SK-N-SH (cell line): ENCODE measurements at regions not wholly inside any gene's neighbourhood (a gene's known extent, or its start where the extent isn't known, plus 50 kb on each side); places are given as distances from the start of the nearest gene placed in this dataset.

ENCODE experiments used
- CTCF ChIA-PET: fragments of 300-600, 350-600 bp; formaldehyde crosslinking; extraction: SDS; loops from one replicate; lab custom pipeline; 2021; lab: Yijun Ruan, JAX
- POLR2A ChIA-PET: fragments of 350-600 bp; sonication (Branson Sonifier 250); formaldehyde crosslinking; extraction: SDS; loops from one replicate; lab custom pipeline; 2020; ENCODE audit warnings: antibody characterized with exemption, inconsistent platforms; lab: Yijun Ruan, JAX
- DNase-seq: peaks from one replicate; pipeline ENCODE4 v3.0.0; 2012
- H2AFZ ChIP-seq: fragments of 200-600 bp; sonication (generic); 2 replicates; pipeline ENCODE4 v1.8.1; 2016; ENCODE audit warnings: antibody characterized with exemption, mild to moderate bottlenecking, low read depth
- H3F3A ChIP-seq: fragments of 200-600 bp; sonication (generic); replicated peaks from 2 replicates; pipeline ENCODE3; 2016; ENCODE audit warnings: antibody characterized with exemption, mild to moderate bottlenecking; ENCODE audit not compliant: insufficient read depth
- H3K27ac ChIP-seq, 2 experiments: fragments of 200-500 bp in 1 of 2; fragments of 200-600 bp in 1 of 2; sonication (Bioruptor generic) in 1 of 2; sonication (generic), shearing (Covaris generic) in 1 of 2; 2 replicates each; pipeline versions ENCODE4 v1.5.1 to v1.6.1; 2014 to 2016; ENCODE audit warnings: low read depth in 2 of 2, inconsistent platforms in 1 of 2, low read length in 1 of 2, mild to moderate bottlenecking in 1 of 2, mixed read lengths in 1 of 2
- H3K27me3 ChIP-seq: fragments of 200-600 bp; sonication (generic), shearing (Covaris generic); 2 replicates; pipeline ENCODE4 v1.6.1; 2016; ENCODE audit warnings: mixed run types; ENCODE audit not compliant: insufficient read depth
- H3K36me3 ChIP-seq, 2 experiments: fragments of 200-500 bp in 1 of 2; fragments of 200-600 bp in 1 of 2; sonication (Bioruptor generic) in 1 of 2; sonication (generic) in 1 of 2; replicated peaks in 1 of 2; 2 replicates each; pipeline versions ENCODE3 to v1.5.1; 2014 to 2016; ENCODE audit warnings: low read length in 1 of 2, mild to moderate bottlenecking in 1 of 2; ENCODE audit not compliant: insufficient read depth in 2 of 2, control insufficient read depth in 1 of 2
- H3K4me1 ChIP-seq, 2 experiments: fragments of 200-500 bp in 1 of 2; fragments of 200-600 bp in 1 of 2; sonication (Bioruptor generic) in 1 of 2; sonication (generic), shearing (Covaris generic) in 1 of 2; 2 replicates each; pipeline versions ENCODE4 v1.5.1 to v1.6.1; 2014 to 2016; ENCODE audit warnings: low read depth in 1 of 2, low read length in 1 of 2, mixed run types in 1 of 2; ENCODE audit not compliant: insufficient read depth in 2 of 2, control insufficient read depth in 1 of 2
- H3K4me2 ChIP-seq: fragments of 200-600 bp; sonication (generic), shearing (Covaris generic); 2 replicates; pipeline ENCODE4 v1.6.1; 2017; ENCODE audit warnings: mixed run types
- H3K4me3 ChIP-seq, 2 experiments: fragments of 200-500 bp in 1 of 2; fragments of 200-600 bp in 1 of 2; sonication (Bioruptor generic) in 1 of 2; sonication (generic), shearing (Covaris generic) in 1 of 2; 2 replicates each; pipeline versions ENCODE4 v1.5.1 to v1.8.1; 2014 to 2016; ENCODE audit warnings: low read depth in 2 of 2, inconsistent platforms in 1 of 2, low read length in 1 of 2, mild to moderate bottlenecking in 1 of 2, mixed read lengths in 1 of 2, moderate library complexity in 1 of 2
- H3K79me2 ChIP-seq: fragments of 200-600 bp; sonication (generic); 2 replicates; pipeline ENCODE4 v1.8.1; 2017; ENCODE audit warnings: mild to moderate bottlenecking; ENCODE audit not compliant: insufficient read depth
- H3K9ac ChIP-seq: fragments of 200-600 bp; sonication (generic); 2 replicates; pipeline ENCODE4 v1.6.1; 2017; ENCODE audit warnings: mixed run types
- H3K9me2 ChIP-seq: fragments of 200-600 bp; sonication (generic); 2 replicates; pipeline ENCODE4 v1.6.1; 2017; ENCODE audit warnings: mixed run types
- H3K9me3 ChIP-seq: fragments of 200-600 bp; sonication (generic); 2 replicates; pipeline ENCODE4 v1.6.1; 2017; ENCODE audit warnings: mixed run types, mild to moderate bottlenecking, moderate library complexity
- H4K20me1 ChIP-seq: fragments of 200-600 bp; sonication (generic); 2 replicates; pipeline ENCODE4 v1.6.1; 2017; ENCODE audit warnings: mild to moderate bottlenecking, mixed run types; ENCODE audit not compliant: insufficient read depth
- CHD2 ChIP-seq: fragments of 150-350 bp; IDR thresholded peaks from 2 replicates; pipeline ENCODE4 v1.6.1; 2018; ENCODE audit warnings: low read length; ENCODE audit not compliant: partially characterized antibody
- CTCF ChIP-seq: fragments of 200-600 bp; sonication (generic); IDR thresholded peaks from 2 replicates; pipeline ENCODE4 v1.6.1; 2017; ENCODE audit warnings: antibody characterized with exemption, mild to moderate bottlenecking, moderate library complexity
- EZH2phosphoT487 ChIP-seq: fragments of 200-600 bp; sonication (generic); IDR thresholded peaks from 2 replicates; pipeline ENCODE4 v1.6.1; 2017; ENCODE audit warnings: low read depth, mixed run types, mild to moderate bottlenecking, antibody characterized with exemption, moderate library complexity, borderline replicate concordance
- GABPA ChIP-seq: IDR thresholded peaks from 2 replicates; pipeline ENCODE4 v1.4.0; 2012; ENCODE audit warnings: low read depth, mild to moderate bottlenecking
- MAX ChIP-seq: IDR thresholded peaks from 2 replicates; pipeline ENCODE4 v1.4.0; 2012; ENCODE audit warnings: low read depth
- MEF2A ChIP-seq: IDR thresholded peaks from 2 replicates; pipeline ENCODE4 v1.4.0; 2012; ENCODE audit warnings: low read depth, borderline replicate concordance
- NFIC ChIP-seq: IDR thresholded peaks from 2 replicates; pipeline ENCODE4 v1.4.0; 2012; ENCODE audit warnings: borderline replicate concordance
- NRF1 ChIP-seq: IDR thresholded peaks from 2 replicates; pipeline ENCODE4 v1.6.1; 2012; ENCODE audit warnings: low read depth, mild to moderate bottlenecking, low read length
- REST ChIP-seq: IDR thresholded peaks from 2 replicates; pipeline ENCODE4 v1.6.1; 2012; ENCODE audit warnings: mild to moderate bottlenecking, low read depth, low read length, moderate library complexity
- RXRA ChIP-seq: IDR thresholded peaks from 2 replicates; pipeline ENCODE4 v1.4.0; 2012; ENCODE audit warnings: low read depth, mild to moderate bottlenecking, borderline replicate concordance
- SIN3A ChIP-seq: IDR thresholded peaks from 2 replicates; pipeline ENCODE4 v1.6.1; 2012; ENCODE audit warnings: low read depth, mild to moderate bottlenecking, low read length, moderate library complexity, borderline replicate concordance
- SMC3 ChIP-seq: IDR thresholded peaks from 2 replicates; pipeline ENCODE4 v1.6.1; 2012; ENCODE audit warnings: low read depth, low read length, improper control_type of control experiment
- USF1 ChIP-seq: IDR thresholded peaks from 2 replicates; pipeline ENCODE4 v1.4.0; 2012; ENCODE audit warnings: low read depth, borderline replicate concordance
- USF2 ChIP-seq: fragments of 150-350 bp; IDR thresholded peaks from 2 replicates; pipeline ENCODE4 v1.6.1; 2017; ENCODE audit warnings: antibody characterized with exemption, low read length, low read depth, borderline replicate concordance
- WGBS: methylation state at CpG from one replicate; pipeline ENCODE4 v1.1.6; 2017; ENCODE audit warnings: low lambda C conversion rate; 5-methylcytosine and 5-hydroxymethylcytosine counted together

- no peaks in the 10 kb centered on the region for H4K20me1 ChIP-seq
- no peak overlapping the region for H2AFZ ChIP-seq
- no peak overlapping the region for H3K9ac ChIP-seq
- H3K4me3 ChIP-seq, result no peak overlapping the region
- no peaks in the 10 kb centered on the region for H3F3A ChIP-seq
- no peaks in the 10 kb centered on the region for H3K9me2 ChIP-seq
- H3K27me3 ChIP-seq, result no peaks in the 10 kb centered on the region
- H3K4me1 ChIP-seq, result no peaks in the 10 kb centered on the region
- no peak for DNase-seq
- ChIA-PET POLR2A (no interaction called here), CTCF (no interaction called here)
- H3K4me2 ChIP-seq, result no peak overlapping the region
- no peaks in the 10 kb centered on the region for H3K9me3 ChIP-seq
- no peak for TF ChIP-seq MEF2A
- TF ChIP-seq NRF1, result no peak
- TF ChIP-seq RXRA, result no peak
- no peak for TF ChIP-seq EZH2phosphoT487
- TF ChIP-seq CTCF, result no peak
- TF ChIP-seq CHD2, result no peak
- no peak for TF ChIP-seq REST
- TF ChIP-seq MAX, result no peak
- no peak for TF ChIP-seq SMC3
- TF ChIP-seq GABPA, result no peak
- TF ChIP-seq USF1, result no peak
- no peak for TF ChIP-seq USF2
- no peak for TF ChIP-seq NFIC
- TF ChIP-seq SIN3A, result no peak
- no peaks in the 10 kb centered on the region for H3K79me2 ChIP-seq
- H3K36me3 ChIP-seq, result no peaks in the 10 kb centered on the region
- 1% methylated on average over 2 of the region's 2 CpGs for WGBS
- H3K27ac ChIP-seq, result no peak overlapping the region
Observed at GRCh38 chr12:60020068-60020467, 424.2 kb downstream of the SLC16A7 start.
